Thoracic aorta (tissue), 2 donors: ENCODE measurements at regions not wholly inside any gene's neighbourhood (a gene's known extent, or its start where the extent isn't known, plus 50 kb on each side); places are given as distances from the start of the nearest gene placed in this dataset.

Experiments used
- ATAC-seq: fragments of 150-250 bp; one replicate; pipeline ENCODE4 v1.8.0; 2017; ENCODE audit warnings: low read depth; ENCODE audit not compliant: insufficient number of reproducible peaks, low FRiP score
- DNase-seq: peaks from one replicate; pipeline ENCODE4 v3.0.0-alpha.2; 2020; ENCODE audit warnings: low spot score
- H3K27ac ChIP-seq, 2 donors: fragments of 200-600 bp; sonication (generic); 1 replicate in 1 of 2; 2 replicates in 1 of 2; pipeline ENCODE4 v1.5.1; 2016; ENCODE audit warnings: mild to moderate bottlenecking in 2 of 2, moderate library complexity in 2 of 2
- H3K27me3 ChIP-seq: fragments of 200-600 bp; sonication (generic); replicated peaks from 2 replicates; pipeline ENCODE4 v1.6.0; 2016; ENCODE audit warnings: mild to moderate bottlenecking; ENCODE audit not compliant: insufficient read depth
- H3K36me3 ChIP-seq: fragments of 200-600 bp; sonication (generic); one replicate; pipeline ENCODE4 v1.5.1; 2016
- H3K4me1 ChIP-seq, 2 donors: fragments of 200-600 bp; sonication (generic); 1 replicate in 1 of 2; 2 replicates in 1 of 2; pipeline versions ENCODE4 v1.5.1 to v1.6.0; 2016; ENCODE audit warnings: low read depth in 2 of 2, mild to moderate bottlenecking in 1 of 2; ENCODE audit not compliant: control insufficient read depth in 1 of 2
- H3K4me3 ChIP-seq: fragments of 200-600 bp; sonication (generic); 2 replicates; pipeline ENCODE4 v1.5.1; 2016; ENCODE audit warnings: mild to moderate bottlenecking
- H3K9me3 ChIP-seq: fragments of 200-600 bp; sonication (generic); 2 replicates; pipeline ENCODE4 v1.5.1; 2016
- CTCF ChIP-seq: fragments of 200-600 bp; sonication (generic); IDR thresholded peaks from one replicate; pipeline ENCODE4 v1.5.1; 2019; ENCODE audit warnings: antibody characterized with exemption

- Histone ChIP-seq H3K4me1 (peaks cover 11 to 20% of the 10 kb centered on the region in 2 donors), H3K36me3 (no peaks in the 10 kb centered on the region), H3K27me3 (no peaks in the 10 kb centered on the region), H3K4me3 (no peak overlapping the region), H3K27ac (peak overlapping the region in 1 of 2 donors; percentile 55), H3K9me3 (no peaks in the 10 kb centered on the region)
- no peak for TF ChIP-seq CTCF
- DNase-seq (no peak), ATAC-seq (no peak)
Measured at GRCh38 chr12:124726596-124727263, 136.9 kb downstream of the SCARB1 start.

GRCh38 chr12:124725597-124726237 is 137.9 kb downstream of the SCARB1 start:
- H3K27me3 ChIP-seq: no peaks in the 10 kb centered on the region
- no peak for TF ChIP-seq CTCF
- H3K27ac ChIP-seq: peak overlapping the region in 1 of 2 donors; percentile 42
- no peak for DNase-seq
- H3K4me3 ChIP-seq: no peak overlapping the region
- no peak for ATAC-seq
- peaks cover 9 to 20% of the 10 kb centered on the region in 2 donors for H3K4me1 ChIP-seq
- H3K9me3 ChIP-seq: no peaks in the 10 kb centered on the region
- no peaks in the 10 kb centered on the region for H3K36me3 ChIP-seq

GRCh38 chr12:124725099-124725498 is 138.6 kb downstream of the SCARB1 start:
- no peak for TF ChIP-seq CTCF
- Histone ChIP-seq H3K27me3 (no peaks in the 10 kb centered on the region), H3K4me3 (no peak overlapping the region), H3K9me3 (no peaks in the 10 kb centered on the region), H3K36me3 (no peaks in the 10 kb centered on the region), H3K27ac (no peak overlapping the region), H3K4me1 (peaks cover 7 to 20% of the 10 kb centered on the region in 2 donors)
- ATAC-seq (no peak), DNase-seq (no peak)

- Histone ChIP-seq H3K4me1 (peaks cover 5 to 24% of the 10 kb centered on the region in 2 donors), H3K36me3 (no peaks in the 10 kb centered on the region), H3K27me3 (no peaks in the 10 kb centered on the region), H3K9me3 (no peaks in the 10 kb centered on the region), H3K4me3 (no peak overlapping the region), H3K27ac (no peak overlapping the region)
- no peak for ATAC-seq
- DNase-seq: no peak
- TF ChIP-seq CTCF: no peak
Measured at GRCh38 chr12:124722878-124723277, 140.8 kb downstream of the SCARB1 start.

GRCh38 chr12:124721501-124722162 is 142.0 kb downstream of the SCARB1 start:
- Histone ChIP-seq H3K9me3 (no peaks in the 10 kb centered on the region), H3K4me1 (peaks cover 5 to 24% of the 10 kb centered on the region in 2 donors), H3K27ac (no peak overlapping the region), H3K36me3 (no peaks in the 10 kb centered on the region), H3K27me3 (no peaks in the 10 kb centered on the region), H3K4me3 (no peak overlapping the region)
- TF ChIP-seq CTCF: no peak
- DNase-seq: no peak
- ATAC-seq: no peak
